H1 (cell line): ENCODE measurements at regions not wholly inside any gene's neighbourhood (a gene's known extent, or its start where the extent isn't known, plus 50 kb on each side); places are given as distances from the start of the nearest gene placed in this dataset.
A peak's percentile ranks its signal among the peaks of the same experiment; 100 is the strongest.

Experiments used
- CTCF ChIA-PET: fragments of 300-600 bp; sonication (Branson Sonifier 250); formaldehyde crosslinking; loops from one replicate; lab custom pipeline; 2021; ENCODE audit not compliant: partially characterized antibody; lab: Charles Lee
- POLR2A ChIA-PET: fragments of 300-600 bp; sonication (Branson Sonifier 250); formaldehyde crosslinking; loops from one replicate; lab custom pipeline; 2021; ENCODE audit warnings: inconsistent platforms; ENCODE audit not compliant: partially characterized antibody; lab: Charles Lee
- DNase-seq, 2 experiments: peaks; one replicate each; pipeline versions ENCODE4 v3.0.0 to v3.0.0-alpha.2; 2010 to 2022; ENCODE audit warnings: low spot score in 2 of 2, low read depth in 1 of 2, mixed read lengths in 1 of 2
- FAIRE-seq: peaks from 2 replicates; lab custom pipeline; 2011; peaks lifted over from hg19 to GRCh38; lab: Jason Lieb, UNC
- H2AFZ ChIP-seq: 2 replicates; pipeline ENCODE4 v1.8.1; 2012; ENCODE audit warnings: low read length, inconsistent platforms
- H2AK5ac ChIP-seq: 2 replicates; pipeline ENCODE4 v1.6.1; 2013; ENCODE audit warnings: low read depth, low read length
- H2BK120ac ChIP-seq: replicated peaks from 2 replicates; pipeline ENCODE3; 2013; ENCODE audit warnings: low read depth, low read length, inconsistent platforms
- H2BK12ac ChIP-seq: 2 replicates; pipeline ENCODE4 v1.6.1; 2013; ENCODE audit warnings: low read depth, low read length
- H2BK15ac ChIP-seq: 2 replicates; pipeline ENCODE4 v1.6.1; 2013; ENCODE audit warnings: low read length
- H2BK20ac ChIP-seq: 2 replicates; pipeline ENCODE4 v1.6.1; 2013; ENCODE audit warnings: low read length
- H2BK5ac ChIP-seq: 2 replicates; pipeline ENCODE4 v1.6.1; 2013; ENCODE audit warnings: low read depth, low read length
- H3K14ac ChIP-seq: 2 replicates; pipeline ENCODE4 v1.6.1; 2013; ENCODE audit warnings: inconsistent platforms; ENCODE audit not compliant: insufficient read length
- H3K18ac ChIP-seq: 2 replicates; pipeline ENCODE4 v1.6.1; 2013; ENCODE audit warnings: low read length; ENCODE audit errors: extremely low read depth
- H3K23ac ChIP-seq: 2 replicates; pipeline ENCODE4 v1.6.1; 2013; ENCODE audit warnings: inconsistent platforms; ENCODE audit not compliant: insufficient read length
- H3K23me2 ChIP-seq: 2 replicates; pipeline ENCODE4 v1.6.1; 2013; ENCODE audit warnings: low read depth, low read length
- H3K27ac ChIP-seq: 2 replicates; pipeline ENCODE4 v1.6.1; 2011; ENCODE audit warnings: low read depth, low read length, inconsistent platforms
- H3K27me3 ChIP-seq, 4 experiments: replicated peaks in 1 of 4; 1 replicate in 1 of 4; 2 replicates in 3 of 4; pipeline versions ENCODE4 v1.6.1 to v1.8.1; 2011 to 2013; ENCODE audit warnings: low read length in 3 of 4, mild to moderate bottlenecking in 3 of 4, inconsistent platforms in 2 of 4, mixed read lengths in 2 of 4, moderate library complexity in 1 of 4; ENCODE audit not compliant: control insufficient read depth in 3 of 4, insufficient read depth in 3 of 4; ENCODE audit errors: extremely low read depth in 1 of 4
- H3K36me3 ChIP-seq, 4 experiments: 2 replicates each; pipeline versions ENCODE4 v1.6.1 to v1.8.1; 2011 to 2013; ENCODE audit warnings: mild to moderate bottlenecking in 4 of 4, low read length in 3 of 4, moderate library complexity in 2 of 4, control low read depth in 1 of 4, inconsistent platforms in 1 of 4; ENCODE audit not compliant: insufficient read depth in 4 of 4, control insufficient read depth in 2 of 4
- H3K4ac ChIP-seq: replicated peaks from 2 replicates; pipeline ENCODE3; 2013; ENCODE audit warnings: low read length, low read depth, mixed read lengths, inconsistent platforms; ENCODE audit not compliant: insufficient read length
- H3K4me1 ChIP-seq, 4 experiments: replicated peaks in 1 of 4; 1 replicate in 1 of 4; 2 replicates in 3 of 4; pipeline versions ENCODE4 v1.6.1 to v1.8.1; 2011 to 2013; ENCODE audit warnings: low read length in 3 of 4, inconsistent platforms in 2 of 4, mixed read lengths in 1 of 4; ENCODE audit not compliant: insufficient read depth in 4 of 4, control insufficient read depth in 3 of 4
- H3K4me2 ChIP-seq, 2 experiments: 2 replicates each; pipeline versions ENCODE4 v1.6.1 to v1.8.1; 2011 to 2013; ENCODE audit warnings: low read depth in 2 of 2, low read length in 2 of 2, control low read depth in 1 of 2, inconsistent platforms in 1 of 2, mild to moderate bottlenecking in 1 of 2; ENCODE audit not compliant: insufficient read depth in 1 of 2
- H3K4me3 ChIP-seq, 4 experiments: fragments of 200-600, 300-600 bp in 1 of 4; sonication (generic), shearing (Covaris generic), sonication (Bioruptor Twin) in 1 of 4; 2 replicates each; pipeline versions ENCODE4 v1.5.1 to v1.8.1; 2011 to 2016; ENCODE audit warnings: low read length in 4 of 4, low read depth in 3 of 4, control low read depth in 2 of 4, inconsistent platforms in 2 of 4, mild to moderate bottlenecking in 2 of 4, mixed read lengths in 1 of 4, moderate library complexity in 1 of 4; ENCODE audit not compliant: insufficient read depth in 2 of 4; ENCODE audit errors: extremely low read depth in 1 of 4
- H3K56ac ChIP-seq: replicated peaks from 2 replicates; pipeline ENCODE3; 2013; ENCODE audit warnings: low read depth, mild to moderate bottlenecking, mixed read lengths, low read length, inconsistent platforms; ENCODE audit not compliant: insufficient read length
- H3K79me1 ChIP-seq: 2 replicates; pipeline ENCODE4 v1.6.1; 2013; ENCODE audit warnings: low read depth, low read length, control low read depth
- H3K79me2 ChIP-seq, 2 experiments: 2 replicates each; pipeline versions ENCODE4 v1.6.1 to v1.8.1; 2012 to 2013; ENCODE audit warnings: low read length in 2 of 2, mild to moderate bottlenecking in 2 of 2, inconsistent platforms in 1 of 2; ENCODE audit not compliant: insufficient read depth in 2 of 2, control insufficient read depth in 1 of 2
- H3K9ac ChIP-seq, 4 experiments: replicated peaks in 1 of 4; 1 replicate in 1 of 4; 2 replicates in 3 of 4; pipeline versions ENCODE4 v1.6.1 to v1.8.1; 2011 to 2013; ENCODE audit warnings: low read depth in 3 of 4, low read length in 3 of 4, control low read depth in 2 of 4, mild to moderate bottlenecking in 2 of 4, moderate library complexity in 2 of 4, inconsistent platforms in 1 of 4; ENCODE audit errors: extremely low read depth in 1 of 4
- H3K9me3 ChIP-seq, 2 experiments: 2 replicates each; pipeline versions ENCODE4 v1.6.1 to v1.8.1; 2012 to 2013; ENCODE audit warnings: mild to moderate bottlenecking in 2 of 2, moderate library complexity in 2 of 2, control low read depth in 1 of 2, inconsistent platforms in 1 of 2, low read depth in 1 of 2, low read length in 1 of 2, mixed read lengths in 1 of 2; ENCODE audit not compliant: insufficient read depth in 2 of 2
- H4K20me1 ChIP-seq, 2 experiments: replicated peaks in 1 of 2; 2 replicates each; pipeline versions ENCODE3 to v1.8.1; 2011 to 2013; ENCODE audit warnings: inconsistent platforms in 2 of 2, low read length in 2 of 2, mild to moderate bottlenecking in 1 of 2; ENCODE audit not compliant: insufficient read depth in 2 of 2, control insufficient read depth in 1 of 2
- H4K5ac ChIP-seq: 2 replicates; pipeline ENCODE4 v1.6.1; 2013; ENCODE audit warnings: low read length, low read depth, mixed read lengths, inconsistent platforms; ENCODE audit not compliant: insufficient read length
- H4K8ac ChIP-seq: 2 replicates; pipeline ENCODE4 v1.8.0; 2013; ENCODE audit warnings: mild to moderate bottlenecking, moderate library complexity, low read length, inconsistent platforms; ENCODE audit not compliant: insufficient read depth; ENCODE audit errors: extremely low read depth
- H4K91ac ChIP-seq: replicated peaks from 2 replicates; pipeline ENCODE3; 2013; ENCODE audit warnings: low read length, mixed read lengths, inconsistent platforms; ENCODE audit not compliant: insufficient read length
- CHD1 ChIP-seq: IDR thresholded peaks from 2 replicates; pipeline ENCODE4 v1.6.1; 2012; ENCODE audit warnings: low read depth, low read length, improper control_type of control experiment
- EZH2 ChIP-seq: fragments of 200-600 bp; sonication (generic); IDR thresholded peaks from 2 replicates; pipeline ENCODE4 v1.7.1; 2012; ENCODE audit warnings: low read depth, mild to moderate bottlenecking, moderate library complexity, low read length, inconsistent platforms; ENCODE audit not compliant: severe bottlenecking
- MAFK ChIP-seq: IDR thresholded peaks from 2 replicates; pipeline ENCODE4 v1.6.1; 2012; ENCODE audit warnings: low read depth, mild to moderate bottlenecking, improper control_type of control experiment, low read length
- RAD21 ChIP-seq, 2 experiments: IDR thresholded peaks in 1 of 2; conservative IDR thresholded peaks in 1 of 2; 2 replicates each; pipeline ENCODE4 v1.6.1; 2011; ENCODE audit warnings: low read depth in 2 of 2, low read length in 2 of 2, improper control_type of control experiment in 1 of 2, inconsistent platforms in 1 of 2, mild to moderate bottlenecking in 1 of 2, moderate library complexity in 1 of 2
- RNF2 ChIP-seq: fragments of 200-900, 300-1000 bp; sonication (generic); IDR thresholded peaks from 2 replicates; pipeline ENCODE4 v1.7.1; 2016; ENCODE audit warnings: borderline replicate concordance, low read depth, mild to moderate bottlenecking, antibody characterized with exemption, low read length; ENCODE audit not compliant: poor library complexity, severe bottlenecking; ENCODE audit errors: missing control alignments
- SUZ12 ChIP-seq: fragments of 200-600 bp; sonication (generic); IDR thresholded peaks from 2 replicates; pipeline ENCODE4 v1.6.1; 2012; ENCODE audit warnings: mild to moderate bottlenecking, inconsistent platforms, low read length, moderate library complexity, mixed read lengths
- TBP ChIP-seq: IDR thresholded peaks from 2 replicates; pipeline ENCODE4 v1.6.1; 2011; ENCODE audit warnings: low read depth, low read length, improper control_type of control experiment
- WGBS, 2 experiments: shearing (Covaris generic) in 1 of 2; methylation state at CpG; one replicate each; pipeline versions ENCODE4 v1.1.6 to v1.1.7; 2013 to 2015; ENCODE audit warnings: low lambda C conversion rate in 2 of 2, mixed read lengths in 2 of 2, inconsistent platforms in 1 of 2, low coverage in 1 of 2, missing lambda C conversion rate in 1 of 2; ENCODE audit not compliant: insufficient replicate concordance in 2 of 2, insufficient coverage in 1 of 2, insufficient read length in 1 of 2; ENCODE audit errors: extremely low coverage in 1 of 2, missing lambda C conversion rate in 1 of 2; 5-methylcytosine and 5-hydroxymethylcytosine counted together
- TF ChIP-seq, protein P1 (sequence below), 3 experiments: IDR thresholded peaks; 1 replicate in 2 of 3; 2 replicates in 1 of 3; pipeline versions ENCODE4 v1.5.1 to v1.6.1; 2011; ENCODE audit warnings: low read length in 3 of 3, mild to moderate bottlenecking in 3 of 3, inconsistent platforms in 2 of 3, low read depth in 1 of 3, moderate library complexity in 1 of 3; ENCODE audit not compliant: insufficient read depth in 1 of 3; ENCODE audit errors: control extremely low read depth in 1 of 3

DNA sequence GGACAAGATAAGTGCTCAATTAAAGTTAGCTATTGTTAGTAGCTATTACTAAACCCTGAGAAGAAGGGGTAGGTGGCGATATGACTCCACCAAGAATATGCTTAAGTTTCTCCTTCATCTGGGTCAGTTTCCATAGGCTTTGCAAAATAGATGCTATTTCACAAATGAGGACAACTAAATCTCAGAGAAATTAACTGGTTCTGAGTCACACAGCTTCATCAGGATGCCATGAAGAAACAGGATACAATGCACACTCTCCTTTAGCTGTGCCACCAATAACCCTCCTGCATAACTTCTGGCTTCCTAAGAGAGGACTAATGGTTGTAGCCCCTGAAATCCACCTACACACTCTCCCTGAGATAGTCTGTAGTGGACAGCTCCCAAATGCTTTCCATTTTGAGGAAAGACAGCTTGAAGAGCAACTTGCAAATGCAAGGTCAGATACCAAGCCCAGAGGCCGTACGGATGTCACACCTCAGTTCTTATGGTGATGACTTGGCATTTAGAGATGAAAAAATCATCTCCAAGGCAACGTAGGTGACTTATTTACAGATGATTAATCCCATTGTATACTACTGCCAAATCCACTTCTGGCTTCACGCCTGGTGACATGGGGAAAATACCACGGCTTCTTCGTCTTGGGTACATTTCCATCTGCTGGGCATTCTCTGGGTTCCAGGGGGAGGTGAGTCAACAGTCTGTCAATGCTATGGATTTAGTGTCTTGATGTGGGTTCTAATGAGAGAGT, 251.4 kb upstream of the IL12B start:
- Histone ChIP-seq H3K18ac (no peak overlapping the region), H3K4me2 (no peak overlapping the region), H2BK12ac (no peak overlapping the region), H2BK15ac (no peak overlapping the region), H4K8ac (no peak overlapping the region), H4K91ac (no peak overlapping the region), H3K36me3 (no peaks in the 10 kb centered on the region; a peak in 1 of 8 replicates), H4K5ac (no peak overlapping the region), H3K27ac (no peak overlapping the region), H3K27me3 (no peaks in the 10 kb centered on the region), H2AFZ (no peak overlapping the region), H2BK5ac (no peak overlapping the region), H2BK120ac (no peak overlapping the region), H3K4me3 (no peak overlapping the region), H3K23ac (no peak overlapping the region), H3K9me3 (no peaks in the 10 kb centered on the region), H3K79me2 (no peaks in the 10 kb centered on the region), H3K79me1 (no peaks in the 10 kb centered on the region), H3K23me2 (no peaks in the 10 kb centered on the region), H3K9ac (no peak overlapping the region), H2AK5ac (no peak overlapping the region), H3K56ac (no peak overlapping the region), H2BK20ac (no peak overlapping the region), H3K4me1 (no peaks in the 10 kb centered on the region), H3K14ac (no peak overlapping the region), H4K20me1 (no peaks in the 10 kb centered on the region), H3K4ac (no peak overlapping the region)
- FAIRE-seq (no peak), DNase-seq (no peak)
- CTCF ChIA-PET: interaction anchor here (0.6 to 2.5 kb wide), 18 partner anchors 10 to 602 kb away, joined by 3 to 8 read pairs (median 3); no protein-coding TSS in a partner anchor
- WGBS, 2 experiments: 79% methylated on average over 7 of the region's 7 CpGs; no CpG with 5 or more reads in 1 of the 2 experiments
- POLR2A ChIA-PET: no interaction called here
- TF ChIP-seq SUZ12: no peak
- TF ChIP-seq TBP: no peak
- TF ChIP-seq RNF2: no peak
- TF ChIP-seq, protein P1, sequence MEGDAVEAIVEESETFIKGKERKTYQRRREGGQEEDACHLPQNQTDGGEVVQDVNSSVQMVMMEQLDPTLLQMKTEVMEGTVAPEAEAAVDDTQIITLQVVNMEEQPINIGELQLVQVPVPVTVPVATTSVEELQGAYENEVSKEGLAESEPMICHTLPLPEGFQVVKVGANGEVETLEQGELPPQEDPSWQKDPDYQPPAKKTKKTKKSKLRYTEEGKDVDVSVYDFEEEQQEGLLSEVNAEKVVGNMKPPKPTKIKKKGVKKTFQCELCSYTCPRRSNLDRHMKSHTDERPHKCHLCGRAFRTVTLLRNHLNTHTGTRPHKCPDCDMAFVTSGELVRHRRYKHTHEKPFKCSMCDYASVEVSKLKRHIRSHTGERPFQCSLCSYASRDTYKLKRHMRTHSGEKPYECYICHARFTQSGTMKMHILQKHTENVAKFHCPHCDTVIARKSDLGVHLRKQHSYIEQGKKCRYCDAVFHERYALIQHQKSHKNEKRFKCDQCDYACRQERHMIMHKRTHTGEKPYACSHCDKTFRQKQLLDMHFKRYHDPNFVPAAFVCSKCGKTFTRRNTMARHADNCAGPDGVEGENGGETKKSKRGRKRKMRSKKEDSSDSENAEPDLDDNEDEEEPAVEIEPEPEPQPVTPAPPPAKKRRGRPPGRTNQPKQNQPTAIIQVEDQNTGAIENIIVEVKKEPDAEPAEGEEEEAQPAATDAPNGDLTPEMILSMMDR (IDR thresholded peaks at IDR 0.05; ENCODE audit: control extremely low read depth in 1 of 3, insufficient read depth in 1 of 3, low read depth in 1 of 3, low read length in 3 of 3): peak in 1 of 3 experiments; percentile 33; a peak in 1 of 4 replicates
- peak; percentile 57 for TF ChIP-seq RAD21 (IDR thresholded peaks at IDR 0.05 in 1 of 2, conservative IDR thresholded peaks at IDR 0.05 in 1 of 2; ENCODE audit: low read depth in 2 of 2, low read length in 2 of 2)
- TF ChIP-seq MAFK: no peak
- TF ChIP-seq CHD1: no peak
- TF ChIP-seq EZH2: no peak
